Testis (tissue), 2 donors: ENCODE measurements at regions not wholly inside any gene's neighbourhood (a gene's known extent, or its start where the extent isn't known, plus 50 kb on each side); places are given as distances from the start of the nearest gene placed in this dataset.

ENCODE experiments used
- CTCF ChIP-seq, 3 experiments: fragments of 450-650 bp in 2 of 3; fragments of 200-600 bp in 1 of 3; sonication (generic) in 1 of 3; IDR thresholded peaks; one replicate each; pipeline ENCODE4 v1.5.1; 2016 to 2019; ENCODE audit warnings: antibody characterized with exemption in 3 of 3, mild to moderate bottlenecking in 2 of 3, moderate library complexity in 1 of 3
- POLR2A ChIP-seq: fragments of 450-650 bp; IDR thresholded peaks from one replicate; pipeline ENCODE4 v1.6.1; 2017; ENCODE audit warnings: antibody characterized with exemption, mild to moderate bottlenecking, moderate library complexity

- TF ChIP-seq CTCF (IDR thresholded peaks at IDR 0.05) (no peak), POLR2A (no peak)
Observed at GRCh38 chr5:159628703-159629102, 287.6 kb upstream of the ADRA1B start.
